HG02623 (cell line): ENCODE measurements at regions not wholly inside any gene's neighbourhood (a gene's known extent, or its start where the extent isn't known, plus 50 kb on each side); places are given as distances from the start of the nearest gene placed in this dataset.

Source experiments
- ATAC-seq: cut with Tn5 transposase; IDR thresholded peaks from one replicate; pipeline ENCODE4 v1.9.1; 2021; ENCODE audit warnings: moderate library complexity; ENCODE audit not compliant: unreplicated experiment

GRCh38 chr5:97907646-97908400 is 724.8 kb upstream of the RIOK2 start:
- no peak for ATAC-seq

- no peak for ATAC-seq
Observed at GRCh38 chr5:97909541-97909940, 726.5 kb upstream of the RIOK2 start.

- ATAC-seq: no peak
Observed at GRCh38 chr5:97914483-97914882, 731.4 kb upstream of the RIOK2 start.

GRCh38 chr5:97915106-97915505 is 732.1 kb upstream of the RIOK2 start:
- no peak for ATAC-seq

- ATAC-seq: no peak
Observed at GRCh38 chr5:97918057-97918456, 735.0 kb upstream of the RIOK2 start.

GRCh38 chr5:97918620-97919019 is 735.6 kb upstream of the RIOK2 start:
- ATAC-seq: no peak

GRCh38 chr5:97919719-97920118 is 736.7 kb upstream of the RIOK2 start:
- no peak for ATAC-seq

- ATAC-seq: no peak
Observed at GRCh38 chr5:97922776-97923175, 739.7 kb upstream of the RIOK2 start.

GRCh38 chr5:97923496-97923895 is 740.4 kb upstream of the RIOK2 start:
- no peak for ATAC-seq

GRCh38 chr5:97923997-97924396 is 741.0 kb upstream of the RIOK2 start:
- no peak for ATAC-seq

GRCh38 chr5:97929383-97929782 is 746.3 kb upstream of the RIOK2 start:
- ATAC-seq: no peak

- ATAC-seq: no peak
Observed at GRCh38 chr5:97931829-97932228, 748.8 kb upstream of the RIOK2 start.

GRCh38 chr5:97936231-97936630 is 753.2 kb upstream of the RIOK2 start:
- no peak for ATAC-seq

- no peak for ATAC-seq
Observed at GRCh38 chr5:97937846-97938245, 754.8 kb upstream of the RIOK2 start.

- no peak for ATAC-seq
Observed at GRCh38 chr5:97943036-97943435, 760.0 kb upstream of the RIOK2 start.

- ATAC-seq: no peak
Observed at GRCh38 chr5:97951139-97951538, 768.1 kb upstream of the RIOK2 start.

- ATAC-seq: no peak
Observed at GRCh38 chr5:97955450-97955849, 772.4 kb upstream of the RIOK2 start.

- ATAC-seq: no peak
Observed at GRCh38 chr5:97967292-97967691, 784.2 kb upstream of the RIOK2 start.

GRCh38 chr5:97968346-97968745 is 785.3 kb upstream of the RIOK2 start:
- ATAC-seq: no peak

- no peak for ATAC-seq
Observed at GRCh38 chr5:97979740-97980139, 793.7 kb upstream of the RGMB start.

- no peak for ATAC-seq
Observed at GRCh38 chr5:97980291-97980690, 793.2 kb upstream of the RGMB start.

GRCh38 chr5:97986069-97986468 is 787.4 kb upstream of the RGMB start:
- ATAC-seq: no peak

GRCh38 chr5:97991236-97991635 is 782.2 kb upstream of the RGMB start:
- ATAC-seq: no peak
